Activated B cell treated with CpG ODN at 0.5 μM for 24 hours (primary cell): ENCODE measurements at regions not wholly inside any gene's neighbourhood (a gene's known extent, or its start where the extent isn't known, plus 50 kb on each side); places are given as distances from the start of the nearest gene placed in this dataset.

ENCODE experiments used
- ATAC-seq: fragments of 200-7000 bp; cut with Tn5 transposase; one replicate; pipeline ENCODE4 v1.10.0; 2021; ENCODE audit warnings: low read depth, mild to moderate bottlenecking, moderate library complexity
- CTCF ChIA-PET: fragments of 350-600 bp; sonication (Branson Sonifier 250); formaldehyde crosslinking; loops from one replicate; lab custom pipeline; 2021; ENCODE audit warnings: antibody characterized with exemption; lab: Charles Lee
- POLR2A ChIA-PET: fragments of 350-600 bp; sonication (Branson Sonifier 250); formaldehyde crosslinking; loops from one replicate; lab custom pipeline; 2021; ENCODE audit warnings: antibody characterized with exemption; lab: Charles Lee
- DNase-seq: peaks from one replicate; pipeline ENCODE4 v3.0.0; 2022
- H3K27ac Mint-ChIP-seq: one replicate; pipeline ENCODE4 v1.8.0; 2020; ENCODE audit warnings: mixed read lengths
- H3K27me3 Mint-ChIP-seq: one replicate; pipeline ENCODE4 v1.8.0; 2021; ENCODE audit warnings: mixed read lengths
- H3K36me3 Mint-ChIP-seq: one replicate; pipeline ENCODE4 v1.8.0; 2021; ENCODE audit warnings: low read depth, mixed read lengths
- H3K4me1 Mint-ChIP-seq: one replicate; pipeline ENCODE4 v1.8.0; 2021; ENCODE audit warnings: mixed read lengths
- H3K4me3 Mint-ChIP-seq: one replicate; pipeline ENCODE4 v1.8.0; 2020; ENCODE audit warnings: mild to moderate bottlenecking, mixed read lengths
- H3K9me3 Mint-ChIP-seq: one replicate; pipeline ENCODE4 v1.8.0; 2020; ENCODE audit warnings: mixed read lengths
- CTCF ChIP-seq: fragments of 200-600 bp; IDR thresholded peaks from one replicate; pipeline ENCODE4 v1.8.0; 2022; ENCODE audit warnings: antibody characterized with exemption, mild to moderate bottlenecking
- intact Hi-C: fragments of 100-400 bp; cut with micrococcal nuclease; formaldehyde crosslinking; loops from one replicate; pipeline ENCODE4 v1.15.1; 2024

GRCh38 chr18:25759111-25759510 is 331.3 kb downstream of the SS18 start:
- TF ChIP-seq CTCF: no peak
- intact Hi-C loops: no loop called here
- H3K36me3 Mint-ChIP-seq: no peaks in the 10 kb centered on the region
- ATAC-seq (no peak), DNase-seq (no peak)
- H3K27me3 Mint-ChIP-seq: peaks cover 3% of the 10 kb centered on the region
- POLR2A ChIA-PET: no interaction called here
- H3K4me1 Mint-ChIP-seq: no peaks in the 10 kb centered on the region
- no peak overlapping the region for H3K4me3 Mint-ChIP-seq
- H3K27ac Mint-ChIP-seq: no peak overlapping the region
- H3K9me3 Mint-ChIP-seq: no peaks in the 10 kb centered on the region
- CTCF ChIA-PET: no interaction called here

DNA sequence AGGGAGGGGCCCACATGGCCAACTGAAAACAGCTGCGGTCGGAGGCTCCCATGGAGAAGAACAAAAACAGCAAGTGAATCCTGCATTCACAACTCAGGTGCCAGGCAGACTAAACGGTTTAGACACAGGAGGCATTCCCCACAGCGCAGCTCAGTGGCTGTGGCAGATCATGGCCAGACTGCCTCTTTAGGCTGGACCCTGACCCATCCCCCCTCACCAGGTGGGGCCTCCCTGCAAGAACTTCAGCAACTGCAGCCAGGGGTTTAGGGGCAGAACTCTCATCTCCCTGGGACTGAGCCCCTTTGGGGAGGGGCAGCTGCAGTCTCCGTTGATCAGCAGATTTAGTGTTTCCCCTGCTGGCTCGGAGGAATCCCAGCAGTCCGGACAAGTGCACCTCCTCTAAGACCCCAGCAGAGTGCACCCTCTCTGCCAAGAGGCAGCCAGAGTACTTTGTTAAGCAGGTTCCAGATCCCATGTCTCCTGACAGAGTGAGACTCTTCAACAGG is 346.7 kb downstream of the SS18 start:
- no peaks in the 10 kb centered on the region for H3K36me3 Mint-ChIP-seq
- ChIA-PET CTCF (no interaction called here), POLR2A (no interaction called here)
- no peak for TF ChIP-seq CTCF
- ATAC-seq (no peak), DNase-seq (no peak)
- no peak overlapping the region for H3K27ac Mint-ChIP-seq
- H3K27me3 Mint-ChIP-seq: peaks cover 4% of the 10 kb centered on the region
- H3K9me3 Mint-ChIP-seq: peaks cover 6% of the 10 kb centered on the region
- no peaks in the 10 kb centered on the region for H3K4me1 Mint-ChIP-seq
- intact Hi-C loops: no loop called here
- no peak overlapping the region for H3K4me3 Mint-ChIP-seq

DNA sequence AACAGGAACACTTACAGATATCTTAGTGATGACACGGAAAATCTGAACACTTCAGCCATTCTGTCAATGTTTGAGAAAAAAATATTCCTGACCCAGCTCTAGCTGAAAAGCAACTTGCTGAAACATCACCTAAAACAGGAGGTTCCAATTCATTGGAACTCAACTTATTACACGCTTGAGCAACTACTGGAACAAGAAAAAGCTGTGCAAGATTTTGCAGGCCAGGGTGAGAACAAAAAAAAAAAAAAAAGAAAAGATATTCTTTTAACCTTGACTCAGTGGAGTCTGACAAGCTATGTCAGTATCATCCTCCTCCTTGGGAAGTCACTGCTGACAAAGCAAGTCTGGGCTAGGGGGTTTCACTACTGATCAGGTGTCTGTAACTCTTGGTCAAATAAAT is 351.0 kb downstream of the SS18 start:
- intact Hi-C loops: no loop called here
- Mint-ChIP-seq H3K4me1 (no peaks in the 10 kb centered on the region), H3K27ac (no peak overlapping the region), H3K4me3 (no peak overlapping the region), H3K9me3 (no peaks in the 10 kb centered on the region), H3K36me3 (no peaks in the 10 kb centered on the region), H3K27me3 (peaks cover 7% of the 10 kb centered on the region)
- ChIA-PET POLR2A (no interaction called here), CTCF (no interaction called here)
- TF ChIP-seq CTCF: no peak
- no peak for ATAC-seq
- no peak for DNase-seq

- intact Hi-C loops: no loop called here
- Mint-ChIP-seq H3K4me1 (no peaks in the 10 kb centered on the region), H3K27me3 (peaks cover 7% of the 10 kb centered on the region), H3K4me3 (no peak overlapping the region), H3K36me3 (no peaks in the 10 kb centered on the region), H3K9me3 (no peaks in the 10 kb centered on the region), H3K27ac (no peak overlapping the region)
- ChIA-PET CTCF (no interaction called here), POLR2A (no interaction called here)
- ATAC-seq (no peak), DNase-seq (no peak)
- no peak for TF ChIP-seq CTCF
These were observed 352.6 kb downstream of the SS18 start for GRCh38 chr18:25737710-25738311.

GRCh38 chr18:25736516-25736915 is 353.9 kb downstream of the SS18 start:
- Mint-ChIP-seq H3K9me3 (no peaks in the 10 kb centered on the region), H3K4me1 (no peaks in the 10 kb centered on the region), H3K36me3 (no peaks in the 10 kb centered on the region), H3K27me3 (peaks cover 7% of the 10 kb centered on the region), H3K27ac (no peak overlapping the region), H3K4me3 (no peak overlapping the region)
- DNase-seq (no peak), ATAC-seq (no peak)
- TF ChIP-seq CTCF: no peak
- POLR2A ChIA-PET: no interaction called here
- CTCF ChIA-PET: no interaction called here
- intact Hi-C loops: no loop called here
